ENCODE measurements at regions not wholly inside any gene's neighbourhood (a gene's known extent, or its start where the extent isn't known, plus 50 kb on each side); places are given as distances from the start of the nearest gene placed in this dataset.
"Not testable (repeated sequence)": the region's sequence is repeated elsewhere in the genome, so short reads cannot be mapped to it uniquely, and the experiment has no call there.

GRCh38 chr4:151524610-151525009, 115.6 kb downstream of the FHIP1A start:
- H3K4me3 ChIP-seq (ENCODE audit: low read length): no peak overlapping the region
- no peak overlapping the region for H2AFZ ChIP-seq (ENCODE audit: low read length)
- H3F3A ChIP-seq (ENCODE audit: insufficient read depth, low read length): no peaks in the 10 kb centered on the region
- H3K9me3 ChIP-seq (replicated peaks; ENCODE audit: insufficient read depth, low read length): no peaks in the 10 kb centered on the region
- no peak overlapping the region for H3K27ac ChIP-seq (ENCODE audit: low read length)
- no peaks in the 10 kb centered on the region for H3K36me3 ChIP-seq (replicated peaks; ENCODE audit: insufficient read depth, low read length)
- H3K4me2 ChIP-seq (ENCODE audit: low read depth, low read length): peak overlapping the region; percentile 31; the same call in 1 of the 2 replicates
- H3K9me2 ChIP-seq (replicated peaks; ENCODE audit: insufficient read depth, low read length): no peaks in the 10 kb centered on the region
- no peaks in the 10 kb centered on the region for H4K20me1 ChIP-seq (ENCODE audit: insufficient read depth, low read length)
- H3K27me3 ChIP-seq (replicated peaks; ENCODE audit: insufficient read depth, low read length): no peaks in the 10 kb centered on the region
- TF ChIP-seq, protein P1, sequence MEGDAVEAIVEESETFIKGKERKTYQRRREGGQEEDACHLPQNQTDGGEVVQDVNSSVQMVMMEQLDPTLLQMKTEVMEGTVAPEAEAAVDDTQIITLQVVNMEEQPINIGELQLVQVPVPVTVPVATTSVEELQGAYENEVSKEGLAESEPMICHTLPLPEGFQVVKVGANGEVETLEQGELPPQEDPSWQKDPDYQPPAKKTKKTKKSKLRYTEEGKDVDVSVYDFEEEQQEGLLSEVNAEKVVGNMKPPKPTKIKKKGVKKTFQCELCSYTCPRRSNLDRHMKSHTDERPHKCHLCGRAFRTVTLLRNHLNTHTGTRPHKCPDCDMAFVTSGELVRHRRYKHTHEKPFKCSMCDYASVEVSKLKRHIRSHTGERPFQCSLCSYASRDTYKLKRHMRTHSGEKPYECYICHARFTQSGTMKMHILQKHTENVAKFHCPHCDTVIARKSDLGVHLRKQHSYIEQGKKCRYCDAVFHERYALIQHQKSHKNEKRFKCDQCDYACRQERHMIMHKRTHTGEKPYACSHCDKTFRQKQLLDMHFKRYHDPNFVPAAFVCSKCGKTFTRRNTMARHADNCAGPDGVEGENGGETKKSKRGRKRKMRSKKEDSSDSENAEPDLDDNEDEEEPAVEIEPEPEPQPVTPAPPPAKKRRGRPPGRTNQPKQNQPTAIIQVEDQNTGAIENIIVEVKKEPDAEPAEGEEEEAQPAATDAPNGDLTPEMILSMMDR (IDR thresholded peaks at IDR 0.05; ENCODE audit: low read length): no peak
- TF ChIP-seq EZH2phosphoT487 (IDR thresholded peaks at IDR 0.05; ENCODE audit: low read length) (no peak), EZH2 (optimal IDR thresholded peaks at IDR 0.05; ENCODE audit: low read depth, low read length) (no peak)
- H3K79me2 ChIP-seq (ENCODE audit: low read length): no peaks in the 10 kb centered on the region
- no peak overlapping the region for H3K9ac ChIP-seq (ENCODE audit: low read length)
- peak; percentile 66 for DNase-seq
- peaks cover 12% of the 10 kb centered on the region for H3K4me1 ChIP-seq (ENCODE audit: low read length)

- H3K4me1 ChIP-seq (ENCODE audit: low read length): peaks cover 12% of the 10 kb centered on the region
- H3K9ac ChIP-seq (ENCODE audit: low read length); H3K27me3 ChIP-seq (replicated peaks; ENCODE audit: insufficient read depth, low read length); H3K79me2 ChIP-seq (ENCODE audit: low read length); H3K27ac ChIP-seq (ENCODE audit: low read length); DNase-seq; H3K4me3 ChIP-seq (ENCODE audit: low read length); H3K9me3 ChIP-seq (replicated peaks; ENCODE audit: insufficient read depth, low read length); H3K9me2 ChIP-seq (replicated peaks; ENCODE audit: insufficient read depth, low read length); H2AFZ ChIP-seq (ENCODE audit: low read length); H4K20me1 ChIP-seq (ENCODE audit: insufficient read depth, low read length); H3K36me3 ChIP-seq (replicated peaks; ENCODE audit: insufficient read depth, low read length); H3K4me2 ChIP-seq (ENCODE audit: low read depth, low read length); H3F3A ChIP-seq (ENCODE audit: insufficient read depth, low read length): not testable (repeated sequence)
Observed at GRCh38 chr4:151526489-151526888, 117.5 kb downstream of the FHIP1A start.

- Histone ChIP-seq H3K9me2 (replicated peaks; ENCODE audit: insufficient read depth, low read length) (no peaks in the 10 kb centered on the region), H3F3A (ENCODE audit: insufficient read depth, low read length) (no peaks in the 10 kb centered on the region), H3K9me3 (replicated peaks; ENCODE audit: insufficient read depth, low read length) (no peaks in the 10 kb centered on the region), H3K9ac (ENCODE audit: low read length) (no peak overlapping the region), H3K4me1 (ENCODE audit: low read length) (peaks cover 12% of the 10 kb centered on the region), H3K4me3 (ENCODE audit: low read length) (no peak overlapping the region), H3K4me2 (ENCODE audit: low read depth, low read length) (no peak overlapping the region), H4K20me1 (ENCODE audit: insufficient read depth, low read length) (no peaks in the 10 kb centered on the region), H3K79me2 (ENCODE audit: low read length) (no peaks in the 10 kb centered on the region), H3K27ac (ENCODE audit: low read length) (no peak overlapping the region), H2AFZ (ENCODE audit: low read length) (no peak overlapping the region), H3K27me3 (replicated peaks; ENCODE audit: insufficient read depth, low read length) (no peaks in the 10 kb centered on the region), H3K36me3 (replicated peaks; ENCODE audit: insufficient read depth, low read length) (no peaks in the 10 kb centered on the region)
- TF ChIP-seq EZH2 (optimal IDR thresholded peaks at IDR 0.05; ENCODE audit: low read depth, low read length): no peak
- DNase-seq: no peak
Observed at GRCh38 chr4:151527699-151528098, 118.7 kb downstream of the FHIP1A start.

DNA sequence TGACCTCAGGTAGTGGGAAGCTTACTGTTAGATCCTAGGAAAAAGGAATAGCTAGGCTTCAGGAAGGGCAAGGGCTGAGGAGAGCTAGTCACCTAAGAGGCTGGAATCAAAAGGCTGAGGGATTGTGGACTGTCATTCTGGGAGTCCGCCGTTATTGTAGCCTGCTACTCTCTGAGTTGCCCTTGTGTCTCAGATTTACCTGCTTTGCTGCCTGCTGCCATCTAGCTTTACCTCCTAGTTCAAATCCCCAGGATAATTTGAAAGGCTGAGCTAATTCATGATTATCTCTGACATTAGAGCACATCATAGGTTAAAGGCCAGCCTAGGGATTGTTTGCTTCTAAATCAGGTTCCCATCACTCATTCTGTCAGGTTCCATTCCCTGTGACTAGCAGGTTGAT, 120.2 kb downstream of the FHIP1A start:
- Histone ChIP-seq H3K36me3 (replicated peaks; ENCODE audit: insufficient read depth, low read length) (no peaks in the 10 kb centered on the region), H3K9me3 (replicated peaks; ENCODE audit: insufficient read depth, low read length) (no peaks in the 10 kb centered on the region), H3K79me2 (ENCODE audit: low read length) (no peaks in the 10 kb centered on the region), H3K4me1 (ENCODE audit: low read length) (peaks cover 12% of the 10 kb centered on the region), H3K9ac (ENCODE audit: low read length) (no peak overlapping the region), H3K27me3 (replicated peaks; ENCODE audit: insufficient read depth, low read length) (no peaks in the 10 kb centered on the region), H2AFZ (ENCODE audit: low read length) (no peak overlapping the region), H4K20me1 (ENCODE audit: insufficient read depth, low read length) (no peaks in the 10 kb centered on the region), H3K9me2 (replicated peaks; ENCODE audit: insufficient read depth, low read length) (no peaks in the 10 kb centered on the region), H3K27ac (ENCODE audit: low read length) (no peak overlapping the region), H3F3A (ENCODE audit: insufficient read depth, low read length) (no peaks in the 10 kb centered on the region), H3K4me2 (ENCODE audit: low read depth, low read length) (no peak overlapping the region), H3K4me3 (ENCODE audit: low read length) (no peak overlapping the region)
- TF ChIP-seq, protein P1 (IDR thresholded peaks at IDR 0.05; ENCODE audit: low read length): no peak
- TF ChIP-seq EZH2phosphoT487 (IDR thresholded peaks at IDR 0.05; ENCODE audit: low read length) (no peak), EZH2 (optimal IDR thresholded peaks at IDR 0.05; ENCODE audit: low read depth, low read length) (no peak)
- DNase-seq: no peak

Measured in MM.1S (cell line).